Breast epithelium (tissue), 4 donors: ENCODE measurements at regions not wholly inside any gene's neighbourhood (a gene's known extent, or its start where the extent isn't known, plus 50 kb on each side); places are given as distances from the start of the nearest gene placed in this dataset.

ENCODE experiments used
- DNase-seq, 2 donors: peaks; one replicate each; pipeline ENCODE4 v3.0.0-alpha.2; 2019; ENCODE audit warnings: low spot score in 2 of 2
- H3K27ac ChIP-seq, 2 donors: fragments of 200-600 bp; sonication (generic) in 1 of 2; one replicate each; pipeline ENCODE4 v1.5.1; 2016 to 2019; ENCODE audit warnings: mild to moderate bottlenecking in 1 of 2
- H3K27me3 ChIP-seq, 2 donors: fragments of 200-600 bp; sonication (generic) in 1 of 2; one replicate each; pipeline versions ENCODE4 v1.5.1 to v1.6.0; 2017 to 2019; ENCODE audit warnings: control low read depth in 1 of 2, mild to moderate bottlenecking in 1 of 2
- H3K36me3 ChIP-seq: fragments of 200-600 bp; one replicate; pipeline ENCODE4 v1.5.1; 2019
- H3K4me1 ChIP-seq, 2 donors: fragments of 200-600 bp; sonication (generic); one replicate each; pipeline ENCODE4 v1.5.1; 2016 to 2019; ENCODE audit warnings: control low read depth in 1 of 2
- H3K4me3 ChIP-seq, 3 donors: fragments of 200-600 bp; sonication (generic); 1 replicate in 2 of 3; 2 replicates in 1 of 3; pipeline ENCODE4 v1.5.1; 2016 to 2019; ENCODE audit warnings: mild to moderate bottlenecking in 3 of 3, moderate library complexity in 2 of 3
- H3K9me3 ChIP-seq, 2 donors: fragments of 200-600 bp; sonication (generic) in 1 of 2; one replicate each; pipeline ENCODE4 v1.5.1; 2016 to 2019; ENCODE audit warnings: control low read depth in 1 of 2
- CTCF ChIP-seq, 3 donors: fragments of 450-650 bp; IDR thresholded peaks; one replicate each; pipeline ENCODE4 v1.5.1; 2016 to 2017; ENCODE audit warnings: antibody characterized with exemption in 3 of 3, mild to moderate bottlenecking in 3 of 3, moderate library complexity in 3 of 3
- POLR2A ChIP-seq: fragments of 450-650 bp; IDR thresholded peaks from one replicate; pipeline ENCODE4 v1.6.1; 2016; ENCODE audit warnings: antibody characterized with exemption, mild to moderate bottlenecking, moderate library complexity
- POLR2AphosphoS5 ChIP-seq, 3 donors: sonication (generic); formaldehyde crosslinking; IDR thresholded peaks; one replicate each; pipeline ENCODE4 v1.6.1; 2017; ENCODE audit warnings: antibody characterized with exemption in 3 of 3
- intact Hi-C: fragments of 100-400 bp; cut with DNase I; formaldehyde crosslinking; loops from one replicate; pipeline ENCODE4 v1.15.1; 2023; ENCODE audit warnings: low total_unique reads

GRCh38 chr15:26144836-26145235, 281.7 kb upstream of the ATP10A start:
- no peak for DNase-seq
- Histone ChIP-seq H3K4me1 (no peaks in the 10 kb centered on the region), H3K4me3 (no peak overlapping the region), H3K36me3 (no peaks in the 10 kb centered on the region), H3K9me3 (no peaks in the 10 kb centered on the region), H3K27me3 (no peaks in the 10 kb centered on the region), H3K27ac (no peak overlapping the region)
- TF ChIP-seq POLR2AphosphoS5 (IDR thresholded peaks at IDR 0.05): no peak
- no peak for TF ChIP-seq POLR2A
- no peak for TF ChIP-seq CTCF (IDR thresholded peaks at IDR 0.05)
- intact Hi-C loops: no loop called here

DNA sequence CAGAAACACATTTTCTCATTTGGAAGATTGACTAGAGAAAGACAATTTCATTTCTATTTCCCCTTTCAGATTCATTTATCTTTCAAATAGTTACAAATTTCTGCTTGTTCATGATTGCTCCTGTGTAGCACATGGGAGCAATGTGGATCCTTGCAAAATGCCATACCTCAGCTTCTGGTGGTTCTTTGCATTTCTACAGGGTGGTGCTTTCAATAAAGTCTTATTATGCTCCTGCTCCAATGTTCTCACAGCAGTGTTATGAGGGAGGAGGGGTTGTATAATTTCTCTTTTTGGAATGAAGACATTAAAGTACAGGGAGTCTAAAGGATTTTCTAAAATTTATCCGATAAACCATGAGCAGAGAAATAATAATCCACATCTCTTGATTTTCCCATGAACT, 280.1 kb upstream of the ATP10A start:
- Histone ChIP-seq H3K4me1 (no peaks in the 10 kb centered on the region), H3K27ac (no peak overlapping the region), H3K36me3 (no peaks in the 10 kb centered on the region), H3K27me3 (no peaks in the 10 kb centered on the region), H3K9me3 (no peaks in the 10 kb centered on the region), H3K4me3 (no peak overlapping the region)
- no peak for DNase-seq
- intact Hi-C loops: no loop called here
- TF ChIP-seq POLR2A: no peak
- TF ChIP-seq CTCF (IDR thresholded peaks at IDR 0.05): no peak
- no peak for TF ChIP-seq POLR2AphosphoS5 (IDR thresholded peaks at IDR 0.05)

DNA sequence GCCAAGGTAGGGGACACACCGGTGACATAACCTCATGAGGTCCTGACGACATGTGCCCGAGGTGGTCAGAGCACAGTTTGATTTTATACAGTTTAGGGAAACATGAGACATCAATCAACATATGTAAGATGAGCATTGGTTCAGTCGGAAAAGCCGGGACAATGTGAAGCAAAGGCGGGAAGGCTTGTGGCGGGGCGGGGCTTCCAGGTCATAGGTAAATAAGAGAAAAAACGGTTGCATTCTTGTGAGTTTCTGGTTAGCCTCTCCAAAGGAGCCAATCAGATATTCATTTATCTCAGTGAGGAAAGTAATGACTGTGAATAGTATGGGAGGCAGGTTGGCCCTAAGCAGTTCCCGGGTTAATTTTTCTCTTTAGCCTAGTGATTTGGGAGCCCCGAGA, 271.7 kb upstream of the ATP10A start:
- no peak for DNase-seq
- Histone ChIP-seq H3K27ac (no peak overlapping the region), H3K27me3 (peaks cover 0 to 4% of the 10 kb centered on the region in 2 donors), H3K4me1 (no peaks in the 10 kb centered on the region), H3K36me3 (no peaks in the 10 kb centered on the region), H3K9me3 (no peaks in the 10 kb centered on the region), H3K4me3 (no peak overlapping the region)
- TF ChIP-seq POLR2AphosphoS5 (IDR thresholded peaks at IDR 0.05) (no peak), CTCF (IDR thresholded peaks at IDR 0.05) (no peak), POLR2A (no peak)
- intact Hi-C loops: no loop called here

- no peak for TF ChIP-seq CTCF (IDR thresholded peaks at IDR 0.05)
- TF ChIP-seq POLR2AphosphoS5 (IDR thresholded peaks at IDR 0.05): no peak
- TF ChIP-seq POLR2A: no peak
- peaks cover 0 to 4% of the 10 kb centered on the region in 2 donors for H3K27me3 ChIP-seq
- no peak overlapping the region for H3K27ac ChIP-seq
- no peaks in the 10 kb centered on the region for H3K36me3 ChIP-seq
- H3K4me1 ChIP-seq: no peaks in the 10 kb centered on the region
- no peak for DNase-seq
- intact Hi-C loops: no loop called here
- no peak overlapping the region for H3K4me3 ChIP-seq
- H3K9me3 ChIP-seq: no peaks in the 10 kb centered on the region
Measured at GRCh38 chr15:26134152-26134551, 271.0 kb upstream of the ATP10A start.

DNA sequence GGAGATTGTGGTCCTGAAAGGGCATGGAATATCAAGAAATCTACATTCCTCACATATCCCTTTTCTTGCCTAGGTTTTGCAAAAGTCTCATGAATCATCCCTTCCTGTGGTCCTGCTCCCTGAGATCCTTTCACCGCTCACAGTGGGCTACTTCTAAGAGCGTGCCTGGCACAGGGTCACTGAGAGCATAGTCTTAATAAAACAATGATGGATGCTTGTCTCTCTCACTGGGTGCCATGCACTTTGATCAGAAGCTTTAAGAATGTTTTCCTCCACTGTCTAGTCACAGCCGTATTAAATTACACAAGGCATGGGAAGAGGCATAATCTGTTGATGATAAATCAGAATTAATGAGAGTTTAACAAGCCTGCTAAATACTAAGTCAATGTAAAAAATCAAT, 269.7 kb upstream of the ATP10A start:
- TF ChIP-seq CTCF (IDR thresholded peaks at IDR 0.05): no peak
- TF ChIP-seq POLR2A: no peak
- no peak for TF ChIP-seq POLR2AphosphoS5 (IDR thresholded peaks at IDR 0.05)
- Histone ChIP-seq H3K4me3 (no peak overlapping the region), H3K9me3 (no peaks in the 10 kb centered on the region), H3K4me1 (no peaks in the 10 kb centered on the region), H3K36me3 (no peaks in the 10 kb centered on the region), H3K27me3 (peaks cover 0 to 4% of the 10 kb centered on the region in 2 donors), H3K27ac (no peak overlapping the region)
- DNase-seq: no peak
- intact Hi-C loops: no loop called here
